ENCODE measurements at regions not wholly inside any gene's neighbourhood (a gene's known extent, or its start where the extent isn't known, plus 50 kb on each side); places are given as distances from the start of the nearest gene placed in this dataset.

GRCh38 chr7:9822458-9823290 is 1151.0 kb upstream of the PHF14 start:
- no peak for TF ChIP-seq CTCF (IDR thresholded peaks at IDR 0.05; ENCODE audit: low read depth, low read length)
- DNase-seq (ENCODE audit: extremely low read depth, low read depth): no peak

- no peak for TF ChIP-seq CTCF (IDR thresholded peaks at IDR 0.05; ENCODE audit: low read depth, low read length)
- no peak for DNase-seq (ENCODE audit: extremely low read depth, low read depth)
Observed at GRCh38 chr7:9835199-9835598, 1138.5 kb upstream of the PHF14 start.

- no peak for TF ChIP-seq CTCF (IDR thresholded peaks at IDR 0.05; ENCODE audit: low read depth, low read length)
- DNase-seq (ENCODE audit: extremely low read depth, low read depth): no peak
Observed at GRCh38 chr7:9836671-9837070, 1137.0 kb upstream of the PHF14 start.

GRCh38 chr7:9842301-9842700 is 1131.4 kb upstream of the PHF14 start:
- no peak for DNase-seq (ENCODE audit: extremely low read depth, low read depth)
- no peak for TF ChIP-seq CTCF (IDR thresholded peaks at IDR 0.05; ENCODE audit: low read depth, low read length)

- no peak for DNase-seq (ENCODE audit: extremely low read depth, low read depth)
- TF ChIP-seq CTCF (IDR thresholded peaks at IDR 0.05; ENCODE audit: low read depth, low read length): no peak
Observed at GRCh38 chr7:9846902-9847301, 1126.8 kb upstream of the PHF14 start.

GRCh38 chr7:9854605-9855004 is 1119.1 kb upstream of the PHF14 start:
- no peak for TF ChIP-seq CTCF (IDR thresholded peaks at IDR 0.05; ENCODE audit: low read depth, low read length)

GRCh38 chr7:9856668-9857067 is 1117.0 kb upstream of the PHF14 start:
- no peak for DNase-seq (ENCODE audit: extremely low read depth, low read depth)
- TF ChIP-seq CTCF (IDR thresholded peaks at IDR 0.05; ENCODE audit: low read depth, low read length): no peak

More at GRCh38 chr7:9854605-9855004, 1119.1 kb upstream of the PHF14 start:
- DNase-seq (ENCODE audit: extremely low read depth, low read depth): no peak
